Stomach (tissue), 4 donors: ENCODE measurements at regions not wholly inside any gene's neighbourhood (a gene's known extent, or its start where the extent isn't known, plus 50 kb on each side); places are given as distances from the start of the nearest gene placed in this dataset.

Experiments used
- CTCF ChIP-seq, 7 experiments: fragments of 450-650 bp in 4 of 7; fragments of 200-600 bp in 3 of 7; sonication (generic) in 3 of 7; IDR thresholded peaks; one replicate each; pipeline ENCODE4 v1.5.1; 2016 to 2019; ENCODE audit warnings: antibody characterized with exemption in 7 of 7, control low read depth in 2 of 7, mild to moderate bottlenecking in 1 of 7
- POLR2A ChIP-seq, 4 donors: fragments of 450-650 bp; IDR thresholded peaks; one replicate each; pipeline ENCODE4 v1.6.1; 2016; ENCODE audit warnings: antibody characterized with exemption in 4 of 4, control low read depth in 2 of 4, mild to moderate bottlenecking in 1 of 4, moderate library complexity in 1 of 4

DNA sequence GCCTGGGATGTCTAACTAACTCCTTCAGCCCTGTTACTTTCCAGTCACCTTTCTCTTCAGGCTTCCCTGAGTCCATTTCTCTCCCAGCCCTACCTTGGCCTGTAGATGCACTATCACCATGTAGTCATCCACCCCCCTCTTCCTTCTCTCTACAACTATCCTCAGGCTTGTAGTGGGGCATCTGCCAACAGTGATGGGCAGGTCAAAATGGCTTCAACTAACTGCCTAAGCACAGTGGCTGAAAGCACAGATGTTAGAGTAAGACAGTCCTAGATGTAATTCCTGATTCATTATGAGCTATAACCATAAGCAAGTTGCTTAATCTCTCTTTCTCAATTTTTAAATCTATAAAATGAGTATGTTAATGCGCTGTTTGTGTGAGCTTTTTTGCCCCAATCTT is 133.6 kb upstream of the NAV3 start:
- TF ChIP-seq POLR2A (IDR thresholded peaks at IDR 0.05) (no peak), CTCF (IDR thresholded peaks at IDR 0.05) (no peak)
